DND-41 (cell line): ENCODE measurements at regions not wholly inside any gene's neighbourhood (a gene's known extent, or its start where the extent isn't known, plus 50 kb on each side); places are given as distances from the start of the nearest gene placed in this dataset.

Source experiments
- ATAC-seq: fragments of 200-7000 bp; cut with Tn5 transposase; 3 replicates; pipeline ENCODE4 v1.9.1; 2021; ENCODE audit warnings: low read depth; ENCODE audit not compliant: insufficient read depth
- DNase-seq: peaks from one replicate; pipeline ENCODE4 v3.0.0-alpha.2; 2020
- H2AFZ ChIP-seq: 2 replicates; pipeline ENCODE4 v1.6.0; 2012; ENCODE audit warnings: low read depth, low read length
- H3K27ac ChIP-seq: 2 replicates; pipeline ENCODE4 v1.5.1; 2012; ENCODE audit warnings: low read length, inconsistent platforms
- H3K27me3 ChIP-seq: fragments of 200-600 bp; sonication (generic); 2 replicates; pipeline ENCODE4 v1.6.0; 2012; ENCODE audit warnings: low read length, mild to moderate bottlenecking, inconsistent platforms; ENCODE audit not compliant: insufficient read depth, poor library complexity
- H3K36me3 ChIP-seq: 2 replicates; pipeline ENCODE4 v1.5.1; 2012; ENCODE audit warnings: low read length, inconsistent platforms; ENCODE audit not compliant: insufficient read depth
- H3K4me1 ChIP-seq: 2 replicates; pipeline ENCODE4 v1.5.1; 2012; ENCODE audit warnings: mild to moderate bottlenecking, low read length; ENCODE audit not compliant: insufficient read depth
- H3K4me2 ChIP-seq: 2 replicates; pipeline ENCODE4 v1.6.0; 2012; ENCODE audit warnings: mild to moderate bottlenecking, moderate library complexity, low read length, inconsistent platforms; ENCODE audit not compliant: insufficient read depth
- H3K4me3 ChIP-seq, 2 experiments: fragments of 200-600 bp in 1 of 2; shearing (Covaris generic) in 1 of 2; 2 replicates each; pipeline ENCODE4 v1.5.1; 2012 to 2016; ENCODE audit warnings: inconsistent platforms in 2 of 2, low read length in 2 of 2, mild to moderate bottlenecking in 2 of 2, low read depth in 1 of 2, moderate library complexity in 1 of 2
- H3K79me2 ChIP-seq: 2 replicates; pipeline ENCODE4 v1.6.0; 2012; ENCODE audit warnings: low read length, inconsistent platforms; ENCODE audit not compliant: insufficient read depth
- H3K9ac ChIP-seq: 2 replicates; pipeline ENCODE4 v1.6.0; 2012; ENCODE audit warnings: low read depth, mild to moderate bottlenecking, inconsistent platforms, low read length, moderate library complexity
- H3K9me3 ChIP-seq: 2 replicates; pipeline ENCODE4 v1.5.1; 2012; ENCODE audit warnings: low read length, moderate library complexity, mild to moderate bottlenecking, inconsistent platforms; ENCODE audit not compliant: insufficient read depth, severe bottlenecking
- H4K20me1 ChIP-seq: 2 replicates; pipeline ENCODE4 v1.6.0; 2012; ENCODE audit warnings: low read length; ENCODE audit not compliant: insufficient read depth
- EZH2 ChIP-seq: IDR thresholded peaks from 3 replicates; pipeline ENCODE4 v1.6.1; 2012; ENCODE audit warnings: borderline replicate concordance, low read depth, mild to moderate bottlenecking, moderate library complexity, low read length, inconsistent platforms; ENCODE audit not compliant: severe bottlenecking
- TF ChIP-seq, protein P1 (sequence below): IDR thresholded peaks from 2 replicates; pipeline ENCODE4 v1.5.1; 2012; ENCODE audit warnings: borderline replicate concordance, low read length, moderate library complexity, mild to moderate bottlenecking; ENCODE audit not compliant: poor library complexity, severe bottlenecking; ENCODE audit errors: extremely low read depth

DNA sequence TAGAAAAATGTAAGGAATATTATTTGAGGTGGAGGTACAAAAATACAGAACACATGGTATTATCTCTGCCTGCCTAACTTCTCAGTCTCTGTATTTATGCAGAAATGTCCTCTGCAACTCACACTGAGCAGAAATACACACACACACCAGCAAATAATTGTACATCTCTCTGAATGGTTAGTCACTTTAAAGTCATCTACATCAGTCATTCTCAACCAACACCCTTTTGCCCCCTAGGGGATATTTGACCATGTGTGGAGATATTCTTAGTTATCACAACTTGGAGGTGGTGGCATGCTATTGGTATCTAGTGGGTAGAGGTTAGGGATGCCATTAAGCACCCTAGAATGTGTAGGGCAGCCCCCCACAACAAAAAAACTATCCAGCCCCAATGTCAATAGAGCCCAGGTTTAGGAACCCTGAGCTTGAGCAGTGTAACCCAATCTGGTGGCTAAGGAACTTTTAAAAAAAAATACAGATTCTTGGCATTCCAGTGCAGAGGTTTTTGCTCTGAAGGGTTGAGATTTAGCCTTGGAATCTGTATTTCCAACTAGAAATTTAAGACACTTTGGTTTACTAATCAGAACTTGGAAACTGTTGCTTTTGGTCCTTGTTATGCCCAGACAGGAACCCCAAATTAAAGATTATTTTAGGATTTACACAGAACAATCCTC lies 183.8 kb downstream of the TBX5 start:
- Histone ChIP-seq H3K4me1 (no peaks in the 10 kb centered on the region), H4K20me1 (no peaks in the 10 kb centered on the region), H3K27ac (no peak overlapping the region), H3K27me3 (peaks cover 13% of the 10 kb centered on the region), H3K4me3 (no peak overlapping the region), H3K36me3 (no peaks in the 10 kb centered on the region), H3K9me3 (no peaks in the 10 kb centered on the region), H3K4me2 (no peak overlapping the region), H3K79me2 (no peaks in the 10 kb centered on the region), H3K9ac (no peak overlapping the region), H2AFZ (no peak overlapping the region)
- no peak for DNase-seq
- ATAC-seq: no peak
- TF ChIP-seq, protein P1, sequence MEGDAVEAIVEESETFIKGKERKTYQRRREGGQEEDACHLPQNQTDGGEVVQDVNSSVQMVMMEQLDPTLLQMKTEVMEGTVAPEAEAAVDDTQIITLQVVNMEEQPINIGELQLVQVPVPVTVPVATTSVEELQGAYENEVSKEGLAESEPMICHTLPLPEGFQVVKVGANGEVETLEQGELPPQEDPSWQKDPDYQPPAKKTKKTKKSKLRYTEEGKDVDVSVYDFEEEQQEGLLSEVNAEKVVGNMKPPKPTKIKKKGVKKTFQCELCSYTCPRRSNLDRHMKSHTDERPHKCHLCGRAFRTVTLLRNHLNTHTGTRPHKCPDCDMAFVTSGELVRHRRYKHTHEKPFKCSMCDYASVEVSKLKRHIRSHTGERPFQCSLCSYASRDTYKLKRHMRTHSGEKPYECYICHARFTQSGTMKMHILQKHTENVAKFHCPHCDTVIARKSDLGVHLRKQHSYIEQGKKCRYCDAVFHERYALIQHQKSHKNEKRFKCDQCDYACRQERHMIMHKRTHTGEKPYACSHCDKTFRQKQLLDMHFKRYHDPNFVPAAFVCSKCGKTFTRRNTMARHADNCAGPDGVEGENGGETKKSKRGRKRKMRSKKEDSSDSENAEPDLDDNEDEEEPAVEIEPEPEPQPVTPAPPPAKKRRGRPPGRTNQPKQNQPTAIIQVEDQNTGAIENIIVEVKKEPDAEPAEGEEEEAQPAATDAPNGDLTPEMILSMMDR: no peak
- no peak for TF ChIP-seq EZH2

DNA sequence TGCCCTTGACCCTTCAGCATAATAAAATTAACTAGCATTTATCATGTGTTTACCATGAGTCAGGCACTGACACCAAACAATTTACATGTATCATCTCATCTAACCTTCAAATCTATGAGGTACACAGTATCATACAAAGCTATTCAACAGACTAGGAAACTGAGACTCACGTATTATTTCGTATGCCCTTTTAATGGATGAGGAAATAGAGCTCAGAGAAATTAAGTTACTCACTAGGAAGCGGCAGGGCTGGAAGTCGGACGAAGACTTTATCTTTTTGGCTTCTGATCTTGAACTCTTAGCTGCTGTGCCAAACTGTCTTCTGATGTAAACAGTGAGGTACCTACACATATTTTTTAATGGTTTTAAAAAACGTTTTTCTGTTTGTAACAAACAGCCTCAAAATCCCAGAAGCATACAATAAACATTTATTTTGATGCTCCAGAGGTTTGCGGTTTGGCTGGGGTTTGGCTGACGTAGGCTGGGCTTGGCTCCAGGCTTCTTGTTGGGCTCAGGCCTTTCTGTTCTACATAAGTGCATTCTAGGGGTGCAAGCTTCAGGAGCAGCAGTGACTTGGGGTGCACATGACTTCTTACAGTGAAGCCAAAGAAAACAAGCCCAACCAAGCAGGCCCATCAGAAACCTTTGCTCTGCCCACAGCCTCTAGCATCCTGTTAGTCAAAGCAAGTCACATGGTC lies 184.7 kb downstream of the TBX5 start:
- Histone ChIP-seq H3K9ac (no peak overlapping the region), H3K27me3 (peaks cover 12% of the 10 kb centered on the region), H3K79me2 (no peaks in the 10 kb centered on the region), H3K27ac (no peak overlapping the region), H3K9me3 (no peaks in the 10 kb centered on the region), H3K4me1 (no peaks in the 10 kb centered on the region), H3K4me2 (no peak overlapping the region), H4K20me1 (no peaks in the 10 kb centered on the region), H3K36me3 (no peaks in the 10 kb centered on the region), H3K4me3 (no peak overlapping the region), H2AFZ (no peak overlapping the region)
- TF ChIP-seq EZH2: no peak
- TF ChIP-seq, protein P1: no peak
- ATAC-seq: no peak
- DNase-seq: no peak

DNA sequence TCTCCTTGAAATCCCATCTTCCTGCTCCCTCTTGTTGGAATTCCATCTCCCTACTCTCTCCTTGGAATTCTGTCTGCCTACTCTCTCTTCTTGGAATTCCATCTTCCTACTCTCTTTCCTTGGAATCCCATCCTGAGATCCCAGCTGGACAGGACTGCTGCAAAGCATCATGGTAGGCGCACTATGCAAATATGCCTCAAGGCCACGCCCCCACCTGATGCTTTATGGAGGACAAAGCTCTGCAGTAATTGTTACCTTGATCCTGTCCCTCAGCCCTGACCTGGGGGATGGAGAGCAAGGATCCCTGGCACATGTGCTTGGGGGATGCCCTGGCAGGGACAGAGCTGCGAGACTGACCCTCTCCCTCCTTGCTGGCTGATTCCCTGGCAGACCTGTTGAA lies 185.6 kb downstream of the TBX5 start:
- H3K79me2 ChIP-seq: no peaks in the 10 kb centered on the region
- ATAC-seq: no peak
- H3K4me2 ChIP-seq: no peak overlapping the region
- no peak overlapping the region for H3K9ac ChIP-seq
- H2AFZ ChIP-seq: no peak overlapping the region
- H4K20me1 ChIP-seq: no peaks in the 10 kb centered on the region
- no peak for DNase-seq
- no peak overlapping the region for H3K27ac ChIP-seq
- H3K9me3 ChIP-seq: no peaks in the 10 kb centered on the region
- H3K4me3 ChIP-seq: no peak overlapping the region
- no peaks in the 10 kb centered on the region for H3K36me3 ChIP-seq
- H3K27me3 ChIP-seq: peaks cover 11% of the 10 kb centered on the region
- no peaks in the 10 kb centered on the region for H3K4me1 ChIP-seq
- no peak for TF ChIP-seq EZH2
- TF ChIP-seq, protein P1: no peak
